Psoas muscle (tissue), 7 donors: ENCODE measurements at regions not wholly inside any gene's neighbourhood (a gene's known extent, or its start where the extent isn't known, plus 50 kb on each side); places are given as distances from the start of the nearest gene placed in this dataset.

Experiments used
- ATAC-seq, 4 donors: fragments of 200-7000 bp; cut with Tn5 transposase; one replicate each; pipeline ENCODE4 v1.9.1; 2020; ENCODE audit warnings: moderate library complexity in 3 of 4, mild to moderate bottlenecking in 2 of 4
- DNase-seq, 2 donors: peaks; one replicate each; pipeline ENCODE4 v3.0.0-alpha.2; 2020
- H3K27ac ChIP-seq: fragments of 200-600 bp; one replicate; pipeline ENCODE4 v1.8.0; 2022
- H3K27me3 ChIP-seq, 3 donors: fragments of 200-600 bp in 1 of 3; one replicate each; pipeline versions ENCODE4 v1.6.1 to v1.8.0; 2013 to 2022; ENCODE audit warnings: low read length in 2 of 3, mild to moderate bottlenecking in 2 of 3, moderate library complexity in 1 of 3; ENCODE audit not compliant: insufficient read depth in 3 of 3
- H3K36me3 ChIP-seq, 2 donors: fragments of 200-600 bp in 1 of 2; one replicate each; pipeline versions ENCODE4 v1.6.1 to v1.8.0; 2013 to 2022; ENCODE audit warnings: low read depth in 1 of 2, mild to moderate bottlenecking in 1 of 2, moderate library complexity in 1 of 2; ENCODE audit not compliant: insufficient read depth in 1 of 2
- H3K4me1 ChIP-seq: fragments of 200-600 bp; one replicate; pipeline ENCODE4 v1.8.0; 2022
- H3K4me3 ChIP-seq: fragments of 200-600 bp; one replicate; pipeline ENCODE4 v1.8.0; 2022; ENCODE audit warnings: mild to moderate bottlenecking
- H3K9me3 ChIP-seq: fragments of 200-600 bp; one replicate; pipeline ENCODE4 v1.8.0; 2022
- CTCF ChIP-seq: fragments of 200-600 bp; IDR thresholded peaks from one replicate; pipeline ENCODE4 v1.8.0; 2022; ENCODE audit warnings: antibody characterized with exemption
- WGBS, 3 donors: extraction: QIAGEN DNeasy Blood & Tissue Kit; methylation state at CpG; one replicate each; pipeline versions ENCODE4 v1.1.6 to v1.1.7; 2013; 5-methylcytosine and 5-hydroxymethylcytosine counted together
- intact Hi-C, 2 donors: fragments of 100-400 bp; cut with DNase I; formaldehyde crosslinking; loops; one replicate each; pipeline versions ENCODE4 v1.11.0 to v1.14.2; 2022
- donor health status: healthy with polysubstance abuse.
- donor health status: DM: no; HTN: no; CAD: no; lungs with moderate emphysema.
- donor health status: Bipolar disorder and iron deficiency.
- donor health status: healthy.
- donor health status: DM: yes; HTN: yes; CAD: no.
- donor health status: DM: no; HTN: no; CAD: no.
- donor health status: DM: yes; HTN: yes; CAD: no.

- H3K4me1 ChIP-seq, result no peaks in the 10 kb centered on the region
- H3K9me3 ChIP-seq, result no peaks in the 10 kb centered on the region
- no peaks in the 10 kb centered on the region for H3K36me3 ChIP-seq
- ATAC-seq (no peak), DNase-seq (no peak)
- intact Hi-C loops, result no loop called here
- H3K27ac ChIP-seq, result no peak overlapping the region
- TF ChIP-seq CTCF, result no peak
- H3K4me3 ChIP-seq, result no peak overlapping the region
- H3K27me3 ChIP-seq, result no peaks in the 10 kb centered on the region
- WGBS, 3 donors, result 74 to 90% (median 86%) methylated on average over 5 of the region's 5 CpGs
Measured at GRCh38 chr11:70026726-70027125, 51.4 kb upstream of the ANO1 start.

- Histone ChIP-seq H3K9me3 (no peaks in the 10 kb centered on the region), H3K4me1 (no peaks in the 10 kb centered on the region), H3K27me3 (no peaks in the 10 kb centered on the region), H3K4me3 (no peak overlapping the region), H3K27ac (no peak overlapping the region), H3K36me3 (no peaks in the 10 kb centered on the region)
- DNase-seq (no peak), ATAC-seq (no peak)
- 85 to 89% (median 86%) methylated on average over 8 of the region's 8 CpGs for WGBS, 3 donors
- intact Hi-C loops, result no loop called here
- no peak for TF ChIP-seq CTCF
Measured at GRCh38 chr11:70027451-70027850, 50.7 kb upstream of the ANO1 start.

- TF ChIP-seq CTCF, result no peak
- no peaks in the 10 kb centered on the region for H3K4me1 ChIP-seq
- H3K27ac ChIP-seq, result no peak overlapping the region
- no peaks in the 10 kb centered on the region for H3K27me3 ChIP-seq
- no peaks in the 10 kb centered on the region for H3K36me3 ChIP-seq
- intact Hi-C loops, result no loop called here
- WGBS, 3 donors, result 79 to 82% (median 80%) methylated on average over 12 of the region's 12 CpGs
- DNase-seq (no peak), ATAC-seq (no peak)
- H3K4me3 ChIP-seq, result no peak overlapping the region
- no peaks in the 10 kb centered on the region for H3K9me3 ChIP-seq
Measured at GRCh38 chr11:70028147-70028855, 49.8 kb upstream of the ANO1 start.
